ENCODE measurements at regions not wholly inside any gene's neighbourhood (a gene's known extent, or its start where the extent isn't known, plus 50 kb on each side); places are given as distances from the start of the nearest gene placed in this dataset.

- no peak for TF ChIP-seq CTCF (IDR thresholded peaks at IDR 0.05; ENCODE audit: poor library complexity, severe bottlenecking)
- TF ChIP-seq MXI1 (conservative IDR thresholded peaks at IDR 0.05; ENCODE audit: poor library complexity, severe bottlenecking): no peak
- TF ChIP-seq EZH2 (IDR thresholded peaks at IDR 0.05; ENCODE audit: borderline replicate concordance, insufficient read depth, low read length, poor library complexity, severe bottlenecking): no peak
- TF ChIP-seq EP300 (conservative IDR thresholded peaks at IDR 0.05; ENCODE audit: poor library complexity, severe bottlenecking): no peak
Observed at GRCh38 chr3:145639003-145639606, 521.9 kb downstream of the PLOD2 start.
